ENCODE measurements at regions not wholly inside any gene's neighbourhood (a gene's known extent, or its start where the extent isn't known, plus 50 kb on each side); places are given as distances from the start of the nearest gene placed in this dataset.

DNA sequence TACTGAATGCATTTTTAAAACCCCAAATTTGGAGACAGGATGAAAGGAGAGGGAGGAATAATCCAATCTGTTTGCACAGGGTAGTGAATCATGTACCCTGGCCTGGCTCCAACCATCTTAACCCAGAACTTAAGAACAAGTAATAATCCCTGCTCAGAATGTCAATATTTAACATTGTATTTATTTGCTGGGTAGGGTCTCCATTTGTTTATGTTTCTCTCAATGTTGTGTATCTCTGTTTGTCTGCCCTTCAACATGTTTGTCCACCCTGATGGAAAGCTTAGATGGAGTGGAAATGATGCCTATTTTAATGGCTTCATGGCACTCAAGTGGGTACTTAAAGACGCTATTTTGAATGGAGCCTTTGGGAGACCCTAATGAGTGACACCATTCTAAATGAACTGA lies 54.4 kb upstream of the CDC42BPA start:
- DNase-seq (ENCODE audit: low spot score), result no peak

DNA sequence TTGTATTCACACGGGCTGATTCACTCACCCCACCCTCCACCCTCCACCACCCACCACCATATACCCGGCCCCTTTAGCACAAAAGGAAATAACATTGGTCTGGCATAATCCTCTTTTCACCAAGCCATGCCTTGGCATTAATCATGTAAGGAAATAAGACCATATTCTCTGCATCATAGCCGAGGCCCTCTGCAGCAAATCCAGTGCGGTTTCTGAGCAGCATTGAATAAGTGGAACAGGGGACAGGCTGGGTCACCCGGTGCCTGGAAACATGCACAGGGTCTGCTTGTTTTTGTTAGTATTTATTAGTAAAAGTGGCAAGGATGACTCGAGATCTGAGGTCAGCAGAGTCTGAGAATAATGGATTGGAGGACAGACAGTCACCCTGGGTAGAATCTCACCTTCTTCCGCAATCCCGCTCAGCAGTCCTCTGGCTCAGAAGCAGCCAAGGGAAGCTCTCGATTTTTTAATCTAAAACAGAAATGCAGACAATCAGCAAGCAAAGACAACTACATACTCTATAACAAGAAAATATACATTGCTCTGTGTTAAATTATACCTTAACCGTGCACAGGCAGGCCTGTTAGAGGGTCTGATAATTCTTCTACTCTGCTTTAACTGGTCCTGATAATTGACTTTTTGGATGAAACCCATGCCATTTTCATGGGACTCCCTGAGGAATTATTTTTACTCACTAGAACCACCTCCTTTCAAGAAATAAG lies 52.4 kb upstream of the CDC42BPA start:
- no peak for DNase-seq (ENCODE audit: low spot score)

DNA sequence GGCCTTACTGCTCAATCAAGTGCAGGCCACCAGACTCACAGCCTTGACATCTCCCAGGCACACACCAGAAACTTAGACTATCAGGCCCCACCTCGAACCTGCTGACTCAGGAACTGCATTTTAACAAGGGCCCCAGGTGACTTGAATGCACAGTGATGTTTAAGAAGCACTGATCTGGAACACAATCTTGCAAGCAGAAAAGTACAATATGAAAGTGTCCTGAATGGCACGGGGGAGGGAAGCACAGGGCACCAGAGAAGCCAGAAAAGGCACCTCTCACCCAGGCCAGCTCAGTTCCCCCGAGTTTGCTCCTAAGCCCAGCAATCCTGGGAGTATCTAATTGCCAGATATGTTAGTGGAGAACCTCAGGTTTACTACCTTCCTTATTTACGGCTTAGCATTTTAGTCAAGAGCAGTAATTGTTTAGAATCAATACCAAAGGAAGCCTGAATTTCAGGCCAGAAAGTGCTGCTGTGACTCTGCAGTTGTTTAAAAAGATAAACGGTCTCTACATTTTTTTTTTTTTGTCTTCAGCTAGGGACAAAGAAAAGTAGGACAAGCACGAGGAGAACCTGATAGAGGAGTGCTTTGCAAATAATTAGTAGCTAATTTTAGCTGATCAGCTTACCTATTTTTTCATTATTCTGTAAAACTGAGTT lies 50.9 kb upstream of the CDC42BPA start:
- no peak for DNase-seq (ENCODE audit: low spot score)

All from CD4-positive, alpha-beta T cell treated with Interleukin-15 for 4 hours (primary cell).